Adrenal gland (tissue), 9 donors: ENCODE measurements at regions not wholly inside any gene's neighbourhood (a gene's known extent, or its start where the extent isn't known, plus 50 kb on each side); places are given as distances from the start of the nearest gene placed in this dataset.

Source experiments
- DNase-seq, 7 donors: peaks; one replicate each; pipeline ENCODE4 v3.0.0-alpha.2; 2019 to 2020
- H3K27ac ChIP-seq, 5 donors: fragments of 200-600 bp; sonication (generic) in 4 of 5; 1 replicate in 3 of 5; 2 replicates in 2 of 5; pipeline versions ENCODE4 v1.5.1 to v1.8.0; 2016 to 2020; ENCODE audit warnings: mild to moderate bottlenecking in 1 of 5
- H3K27me3 ChIP-seq: fragments of 200-600 bp; 2 replicates; pipeline ENCODE4 v1.8.0; 2021
- H3K36me3 ChIP-seq, 2 donors: fragments of 200-600 bp; replicated peaks in 1 of 2; 1 replicate in 1 of 2; 2 replicates in 1 of 2; pipeline versions ENCODE4 v1.5.1 to v1.8.0; 2018 to 2022
- H3K4me1 ChIP-seq, 2 donors: fragments of 200-600 bp; replicated peaks in 1 of 2; 1 replicate in 1 of 2; 2 replicates in 1 of 2; pipeline versions ENCODE4 v1.5.1 to v1.8.0; 2018 to 2021
- H3K4me3 ChIP-seq, 4 donors: fragments of 200-600 bp; sonication (generic) in 3 of 4; one replicate each; pipeline ENCODE4 v1.5.1; 2016 to 2018
- H3K9me3 ChIP-seq, 3 donors: fragments of 200-600 bp; sonication (generic) in 1 of 3; replicated peaks in 1 of 3; 1 replicate in 2 of 3; 2 replicates in 1 of 3; pipeline versions ENCODE4 v1.5.1 to v1.8.0; 2016 to 2021
- POLR2A ChIP-seq, 2 donors: fragments of 450-650 bp; IDR thresholded peaks; one replicate each; pipeline ENCODE4 v1.6.1; 2017; ENCODE audit warnings: antibody characterized with exemption in 2 of 2, mild to moderate bottlenecking in 2 of 2, moderate library complexity in 1 of 2
- WGBS, 4 donors: extraction: QIAGEN DNeasy Blood & Tissue Kit in 2 of 4; methylation state at CpG; one replicate each; pipeline versions ENCODE4 v1.1.5 to v1.1.7; 2013 to 2017; 5-methylcytosine and 5-hydroxymethylcytosine counted together
- intact Hi-C, 2 donors: fragments of 100-400 bp; cut with DNase I; formaldehyde crosslinking; loops; one replicate each; pipeline versions ENCODE4 v1.14.1 to v1.15.0; 2022 to 2023
- TF ChIP-seq, protein P1 (sequence below), 6 experiments: fragments of 450-650 bp in 4 of 6; fragments of 200-600 bp in 2 of 6; sonication (generic) in 1 of 6; IDR thresholded peaks; 1 replicate in 5 of 6; 2 replicates in 1 of 6; pipeline versions ENCODE4 v1.5.1 to v1.8.0; 2016 to 2021; ENCODE audit warnings: antibody characterized with exemption in 6 of 6, mild to moderate bottlenecking in 2 of 6, moderate library complexity in 1 of 6
- donor health status: healthy with polysubstance abuse.
- donor health status: Bipolar disorder and iron deficiency.
- donor health status: DM: yes; HTN: yes; CAD: no.
- donor health status: DM: no; HTN: no; CAD: no.
- donor health status: DM: no; HTN: no; CAD: no.

DNA sequence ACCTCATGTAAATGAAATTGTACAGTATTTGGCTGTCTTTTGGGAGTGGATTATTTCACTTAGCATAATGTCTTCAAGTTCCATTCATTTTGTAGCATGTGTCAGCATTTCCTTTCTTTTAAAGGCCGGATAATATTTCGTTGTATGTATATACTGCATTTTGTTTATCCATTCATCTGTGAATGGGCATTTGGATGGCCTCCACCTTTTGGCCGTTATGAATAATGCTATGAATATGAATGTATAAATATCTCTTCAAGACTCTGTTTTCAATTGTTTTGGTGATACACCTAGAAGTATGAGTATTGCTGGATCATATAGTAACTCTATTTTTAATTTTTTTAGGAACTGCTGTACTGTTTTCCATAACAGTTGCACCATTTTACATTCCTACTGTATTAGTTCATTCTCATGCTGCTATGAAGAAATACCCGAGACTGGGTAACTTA is 164.9 kb downstream of the DYRK2 start:
- no peak overlapping the region for H3K4me3 ChIP-seq
- peaks cover 0 to 7% (median 0%) of the 10 kb centered on the region in 3 donors for H3K9me3 ChIP-seq
- 75 to 90% (median 83%) methylated on average over 4 of the region's 4 CpGs for WGBS, 4 donors
- TF ChIP-seq POLR2A (IDR thresholded peaks at IDR 0.05) = no peak
- TF ChIP-seq, protein P1, sequence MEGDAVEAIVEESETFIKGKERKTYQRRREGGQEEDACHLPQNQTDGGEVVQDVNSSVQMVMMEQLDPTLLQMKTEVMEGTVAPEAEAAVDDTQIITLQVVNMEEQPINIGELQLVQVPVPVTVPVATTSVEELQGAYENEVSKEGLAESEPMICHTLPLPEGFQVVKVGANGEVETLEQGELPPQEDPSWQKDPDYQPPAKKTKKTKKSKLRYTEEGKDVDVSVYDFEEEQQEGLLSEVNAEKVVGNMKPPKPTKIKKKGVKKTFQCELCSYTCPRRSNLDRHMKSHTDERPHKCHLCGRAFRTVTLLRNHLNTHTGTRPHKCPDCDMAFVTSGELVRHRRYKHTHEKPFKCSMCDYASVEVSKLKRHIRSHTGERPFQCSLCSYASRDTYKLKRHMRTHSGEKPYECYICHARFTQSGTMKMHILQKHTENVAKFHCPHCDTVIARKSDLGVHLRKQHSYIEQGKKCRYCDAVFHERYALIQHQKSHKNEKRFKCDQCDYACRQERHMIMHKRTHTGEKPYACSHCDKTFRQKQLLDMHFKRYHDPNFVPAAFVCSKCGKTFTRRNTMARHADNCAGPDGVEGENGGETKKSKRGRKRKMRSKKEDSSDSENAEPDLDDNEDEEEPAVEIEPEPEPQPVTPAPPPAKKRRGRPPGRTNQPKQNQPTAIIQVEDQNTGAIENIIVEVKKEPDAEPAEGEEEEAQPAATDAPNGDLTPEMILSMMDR (IDR thresholded peaks at IDR 0.05) = no peak
- no peaks in the 10 kb centered on the region for H3K36me3 ChIP-seq
- no peak for DNase-seq
- no peaks in the 10 kb centered on the region for H3K4me1 ChIP-seq
- no peaks in the 10 kb centered on the region for H3K27me3 ChIP-seq
- intact Hi-C loops = no loop called here
- no peak overlapping the region for H3K27ac ChIP-seq

GRCh38 chr12:67816269-67816668 is 167.7 kb downstream of the DYRK2 start:
- 90 to 94% (median 93%) methylated on average over 2 of the region's 2 CpGs for WGBS, 4 donors
- H3K4me3 ChIP-seq = no peak overlapping the region
- H3K36me3 ChIP-seq = no peaks in the 10 kb centered on the region
- H3K9me3 ChIP-seq = peaks cover 0 to 7% (median 0%) of the 10 kb centered on the region in 3 donors
- H3K27ac ChIP-seq = no peak overlapping the region
- no peaks in the 10 kb centered on the region for H3K4me1 ChIP-seq
- no peaks in the 10 kb centered on the region for H3K27me3 ChIP-seq
- no peak for DNase-seq
- no peak for TF ChIP-seq POLR2A (IDR thresholded peaks at IDR 0.05)
- TF ChIP-seq, protein P1 (IDR thresholded peaks at IDR 0.05) = no peak
- intact Hi-C loops = no loop called here

- Histone ChIP-seq H3K27me3 (no peaks in the 10 kb centered on the region), H3K4me3 (no peak overlapping the region), H3K36me3 (no peaks in the 10 kb centered on the region), H3K9me3 (peaks cover 0 to 7% (median 0%) of the 10 kb centered on the region in 3 donors), H3K27ac (no peak overlapping the region), H3K4me1 (no peaks in the 10 kb centered on the region)
- DNase-seq = no peak
- WGBS, 4 donors = 64 to 78% (median 69%) methylated on average over 2 of the region's 2 CpGs
- no peak for TF ChIP-seq POLR2A (IDR thresholded peaks at IDR 0.05)
- TF ChIP-seq, protein P1 (IDR thresholded peaks at IDR 0.05) = no peak
- intact Hi-C loops = no loop called here
Observed at GRCh38 chr12:67818459-67818903, 169.9 kb downstream of the DYRK2 start.

DNA sequence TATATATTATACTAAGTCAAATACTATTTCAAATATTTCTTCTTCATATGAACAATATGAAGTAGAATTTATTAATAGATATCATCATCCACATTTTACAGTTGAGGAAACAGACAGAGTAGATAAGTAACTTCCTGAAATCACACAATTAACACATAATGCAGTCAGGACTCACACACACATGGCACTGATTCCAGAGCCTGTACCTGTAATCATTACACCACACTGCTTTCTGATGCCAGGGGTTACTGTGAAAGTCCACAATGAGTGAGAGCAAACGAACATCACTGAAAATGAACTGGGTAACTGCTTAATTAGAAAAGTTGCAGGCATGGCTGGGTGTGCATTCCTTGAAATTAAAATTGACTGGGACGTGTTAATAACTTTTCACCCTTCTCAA is 169.3 kb upstream of the IFNG-AS1 start:
- Histone ChIP-seq H3K9me3 (peaks cover 0 to 7% (median 0%) of the 10 kb centered on the region in 3 donors), H3K36me3 (no peaks in the 10 kb centered on the region), H3K27me3 (no peaks in the 10 kb centered on the region), H3K4me3 (no peak overlapping the region), H3K27ac (no peak overlapping the region), H3K4me1 (no peaks in the 10 kb centered on the region)
- no peak for DNase-seq
- TF ChIP-seq POLR2A (IDR thresholded peaks at IDR 0.05) = no peak
- TF ChIP-seq, protein P1 (IDR thresholded peaks at IDR 0.05) = no peak
- WGBS, 4 donors = 72 to 82% (median 76%) methylated on average over 2 of the region's 2 CpGs
- intact Hi-C loops = no loop called here
